Gastroesophageal sphincter (tissue), 4 donors: ENCODE measurements at regions not wholly inside any gene's neighbourhood (a gene's known extent, or its start where the extent isn't known, plus 50 kb on each side); places are given as distances from the start of the nearest gene placed in this dataset.

Source experiments
- ATAC-seq: fragments of 150-250 bp; one replicate; pipeline ENCODE4 v1.9.1; 2016; ENCODE audit warnings: mild to moderate bottlenecking, moderate library complexity
- H3K27ac ChIP-seq, 4 donors: fragments of 200-600 bp; sonication (generic) in 3 of 4; 1 replicate in 3 of 4; 2 replicates in 1 of 4; pipeline ENCODE4 v1.5.1; 2016 to 2019
- H3K27me3 ChIP-seq: fragments of 200-600 bp; sonication (generic); one replicate; pipeline ENCODE4 v1.5.1; 2019
- H3K36me3 ChIP-seq, 2 donors: fragments of 200-600 bp; sonication (generic); one replicate each; pipeline ENCODE4 v1.5.1; 2019; ENCODE audit warnings: control low read depth in 1 of 2
- H3K4me1 ChIP-seq, 3 donors: fragments of 200-600 bp; sonication (generic); 1 replicate in 2 of 3; 2 replicates in 1 of 3; pipeline ENCODE4 v1.5.1; 2016 to 2019; ENCODE audit warnings: control low read depth in 2 of 3
- H3K4me3 ChIP-seq, 2 donors: fragments of 200-600 bp; sonication (generic); one replicate each; pipeline ENCODE4 v1.5.1; 2019; ENCODE audit warnings: mild to moderate bottlenecking in 1 of 2, moderate library complexity in 1 of 2
- H3K9me3 ChIP-seq, 3 donors: fragments of 200-600 bp; sonication (generic); one replicate each; pipeline ENCODE4 v1.5.1; 2017 to 2019; ENCODE audit warnings: control low read depth in 2 of 3
- EP300 ChIP-seq: sonication (generic); formaldehyde crosslinking; IDR thresholded peaks from one replicate; pipeline ENCODE4 v1.6.1; 2017; ENCODE audit warnings: antibody characterized with exemption, mild to moderate bottlenecking
- POLR2A ChIP-seq, 2 donors: fragments of 450-650 bp; IDR thresholded peaks; one replicate each; pipeline ENCODE4 v1.6.1; 2017; ENCODE audit warnings: antibody characterized with exemption in 2 of 2, mild to moderate bottlenecking in 2 of 2, moderate library complexity in 1 of 2
- POLR2AphosphoS5 ChIP-seq: sonication (generic); formaldehyde crosslinking; IDR thresholded peaks from one replicate; pipeline ENCODE4 v1.6.1; 2017; ENCODE audit warnings: antibody characterized with exemption
- WGBS, 2 donors: methylation state at CpG; one replicate each; pipeline ENCODE4 v1.1.5; 2018; ENCODE audit warnings: low coverage in 1 of 2; 5-methylcytosine and 5-hydroxymethylcytosine counted together
- TF ChIP-seq, protein P1 (sequence below), 4 experiments: fragments of 200-600 bp in 2 of 4; fragments of 450-650 bp in 2 of 4; sonication (generic) in 1 of 4; IDR thresholded peaks; one replicate each; pipeline ENCODE4 v1.5.1; 2017 to 2019; ENCODE audit warnings: antibody characterized with exemption in 4 of 4, mild to moderate bottlenecking in 2 of 4, moderate library complexity in 2 of 4

DNA sequence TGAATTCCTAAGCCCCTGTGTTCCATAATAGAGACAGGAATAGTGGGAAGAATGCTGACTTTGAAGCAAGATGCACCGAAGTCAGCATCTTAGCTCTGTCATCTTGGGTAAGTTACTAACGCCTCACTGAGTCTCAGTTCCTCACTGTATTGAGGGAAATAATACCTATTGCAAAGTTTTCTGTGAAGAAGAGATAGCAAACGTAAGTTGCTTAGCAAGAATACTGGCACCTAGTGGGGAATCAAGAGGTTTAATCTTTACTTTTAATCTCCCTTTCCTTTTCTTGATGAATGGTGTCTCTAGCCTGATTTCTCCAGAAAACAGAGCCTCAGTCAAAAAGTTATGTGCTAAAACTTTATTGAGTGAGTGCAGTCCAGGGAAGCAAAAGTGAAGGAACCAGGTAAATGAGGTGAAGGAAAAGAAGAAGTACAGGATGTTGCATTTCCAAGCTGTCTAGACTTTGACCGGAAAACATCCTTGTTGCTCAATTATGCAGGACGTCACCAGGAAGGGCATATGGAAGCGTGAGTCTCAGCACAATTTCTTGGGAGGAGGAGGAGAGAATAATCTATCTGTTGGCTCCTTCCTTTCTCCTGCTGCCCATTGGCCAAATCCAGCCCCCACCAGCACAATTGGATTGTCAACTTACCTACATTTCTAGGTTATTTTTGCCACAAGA, 210.0 kb downstream of the B3GLCT start:
- Histone ChIP-seq H3K27me3 (peaks cover 6% of the 10 kb centered on the region), H3K4me3 (no peak overlapping the region), H3K27ac (peak overlapping the region in 1 of 4 donors; percentile 60), H3K9me3 (no peaks in the 10 kb centered on the region), H3K4me1 (no peaks in the 10 kb centered on the region), H3K36me3 (no peaks in the 10 kb centered on the region)
- 65 to 67% methylated on average over 4 to 6 of the region's 6 CpGs for WGBS, 2 donors
- TF ChIP-seq EP300 (no peak), POLR2AphosphoS5 (no peak), POLR2A (IDR thresholded peaks at IDR 0.05) (no peak)
- TF ChIP-seq, protein P1, sequence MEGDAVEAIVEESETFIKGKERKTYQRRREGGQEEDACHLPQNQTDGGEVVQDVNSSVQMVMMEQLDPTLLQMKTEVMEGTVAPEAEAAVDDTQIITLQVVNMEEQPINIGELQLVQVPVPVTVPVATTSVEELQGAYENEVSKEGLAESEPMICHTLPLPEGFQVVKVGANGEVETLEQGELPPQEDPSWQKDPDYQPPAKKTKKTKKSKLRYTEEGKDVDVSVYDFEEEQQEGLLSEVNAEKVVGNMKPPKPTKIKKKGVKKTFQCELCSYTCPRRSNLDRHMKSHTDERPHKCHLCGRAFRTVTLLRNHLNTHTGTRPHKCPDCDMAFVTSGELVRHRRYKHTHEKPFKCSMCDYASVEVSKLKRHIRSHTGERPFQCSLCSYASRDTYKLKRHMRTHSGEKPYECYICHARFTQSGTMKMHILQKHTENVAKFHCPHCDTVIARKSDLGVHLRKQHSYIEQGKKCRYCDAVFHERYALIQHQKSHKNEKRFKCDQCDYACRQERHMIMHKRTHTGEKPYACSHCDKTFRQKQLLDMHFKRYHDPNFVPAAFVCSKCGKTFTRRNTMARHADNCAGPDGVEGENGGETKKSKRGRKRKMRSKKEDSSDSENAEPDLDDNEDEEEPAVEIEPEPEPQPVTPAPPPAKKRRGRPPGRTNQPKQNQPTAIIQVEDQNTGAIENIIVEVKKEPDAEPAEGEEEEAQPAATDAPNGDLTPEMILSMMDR (IDR thresholded peaks at IDR 0.05): no peak
- no peak for ATAC-seq

DNA sequence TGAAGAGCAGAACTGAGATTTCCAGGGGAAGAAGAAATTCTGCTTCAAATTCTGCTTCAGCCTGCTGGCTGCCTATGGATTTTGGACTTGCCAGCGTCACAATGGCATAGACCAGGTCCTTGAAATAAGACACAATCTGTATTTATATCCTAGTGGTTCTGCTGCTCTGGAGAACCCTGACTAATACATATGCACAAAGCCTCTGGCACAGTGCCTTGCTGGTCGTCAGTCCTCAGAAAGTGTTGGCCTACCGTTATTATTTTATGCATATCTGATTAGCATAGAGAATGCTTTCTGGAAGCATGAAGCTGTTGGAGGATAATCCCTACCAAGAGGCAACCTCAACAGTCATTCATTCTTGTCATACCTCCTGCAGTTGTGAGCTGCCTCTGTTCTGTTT, 213.7 kb downstream of the B3GLCT start:
- H3K4me1 ChIP-seq: no peaks in the 10 kb centered on the region
- no peaks in the 10 kb centered on the region for H3K9me3 ChIP-seq
- 54 to 59% methylated on average over 2 to 3 of the region's 3 CpGs for WGBS, 2 donors
- no peaks in the 10 kb centered on the region for H3K36me3 ChIP-seq
- no peak for ATAC-seq
- H3K27me3 ChIP-seq: peaks cover 6% of the 10 kb centered on the region
- no peak for TF ChIP-seq POLR2A (IDR thresholded peaks at IDR 0.05)
- TF ChIP-seq POLR2AphosphoS5: no peak
- TF ChIP-seq, protein P1 (IDR thresholded peaks at IDR 0.05): no peak
- H3K4me3 ChIP-seq: no peak overlapping the region
- no peak overlapping the region for H3K27ac ChIP-seq

DNA sequence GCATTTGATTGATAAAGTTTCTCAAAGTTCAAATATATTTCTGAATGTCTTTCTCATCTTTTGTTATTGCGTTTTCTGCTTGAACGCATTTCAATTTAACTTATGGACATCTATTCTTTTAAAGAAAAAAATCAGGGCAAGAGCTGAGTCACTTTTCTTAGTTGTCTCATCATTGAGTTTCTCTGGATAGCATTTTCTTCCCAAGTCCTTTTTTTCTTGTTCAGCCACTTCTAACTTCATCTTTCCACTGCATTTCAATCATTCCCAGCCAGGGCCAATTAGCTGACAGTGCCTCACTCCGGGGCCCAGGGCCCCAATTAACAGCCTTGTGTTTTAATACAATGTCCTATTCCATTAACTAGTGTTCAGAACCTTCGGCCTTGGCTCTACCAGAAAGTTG, 216.3 kb downstream of the B3GLCT start:
- Histone ChIP-seq H3K9me3 (no peaks in the 10 kb centered on the region), H3K36me3 (no peaks in the 10 kb centered on the region), H3K4me1 (no peaks in the 10 kb centered on the region), H3K4me3 (no peak overlapping the region), H3K27me3 (peaks cover 6% of the 10 kb centered on the region), H3K27ac (no peak overlapping the region)
- ATAC-seq: no peak
- WGBS, 2 donors: 88 to 90% methylated on average over 4 of the region's 4 CpGs
- TF ChIP-seq, protein P1 (IDR thresholded peaks at IDR 0.05): no peak
- TF ChIP-seq POLR2A (IDR thresholded peaks at IDR 0.05): no peak
- TF ChIP-seq EP300: no peak

DNA sequence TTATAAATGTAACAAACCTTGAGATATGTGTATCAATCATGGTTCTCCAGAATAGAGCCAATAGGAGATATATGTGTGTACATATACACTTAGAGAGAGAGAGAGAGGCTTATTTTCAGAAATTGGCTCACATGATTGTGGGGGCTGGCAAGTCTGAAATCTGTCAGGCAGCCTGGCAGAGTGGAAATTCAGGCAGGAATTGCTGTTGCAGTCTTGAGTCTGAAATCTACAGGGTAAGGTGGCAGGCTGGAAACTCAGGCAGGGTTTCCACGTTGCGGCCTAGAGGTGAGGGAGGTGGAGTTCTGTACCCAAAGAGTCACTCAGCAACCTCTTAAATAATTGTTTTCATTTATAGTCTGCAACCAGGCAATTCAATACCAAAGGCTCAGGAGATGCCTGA, 218.4 kb downstream of the B3GLCT start:
- H3K4me3 ChIP-seq: no peak overlapping the region
- H3K9me3 ChIP-seq: no peaks in the 10 kb centered on the region
- peaks cover 4% of the 10 kb centered on the region for H3K27me3 ChIP-seq
- no peaks in the 10 kb centered on the region for H3K4me1 ChIP-seq
- no peak for TF ChIP-seq EP300
- TF ChIP-seq, protein P1 (IDR thresholded peaks at IDR 0.05): no peak
- no peak for TF ChIP-seq POLR2AphosphoS5
- no peak for TF ChIP-seq POLR2A (IDR thresholded peaks at IDR 0.05)
- H3K27ac ChIP-seq: no peak overlapping the region
- no peaks in the 10 kb centered on the region for H3K36me3 ChIP-seq
- ATAC-seq: no peak
- WGBS, 2 donors: 94% methylated on average over 2 of the region's 2 CpGs; no CpG with 5 or more reads in 1 of the 2 donors

DNA sequence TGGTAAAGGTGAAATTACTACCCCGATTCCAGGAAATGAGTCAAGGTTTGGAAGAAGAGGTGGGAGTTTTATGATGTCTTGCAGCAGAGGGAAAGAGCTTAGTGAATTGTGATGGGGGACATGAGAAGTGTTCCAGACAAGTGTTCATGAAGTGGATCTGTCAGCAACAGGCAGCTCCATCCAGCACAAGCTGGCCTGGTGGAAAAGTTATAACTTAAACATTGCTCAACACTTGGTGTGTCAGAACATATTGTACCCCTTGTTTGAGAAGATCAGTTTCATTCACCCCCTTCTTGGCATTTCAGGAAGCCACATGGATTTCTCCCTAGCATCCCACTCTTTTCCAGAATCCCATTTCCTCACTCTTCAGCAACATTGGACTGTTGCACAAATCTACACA, 222.0 kb downstream of the B3GLCT start:
- Histone ChIP-seq H3K9me3 (no peaks in the 10 kb centered on the region), H3K36me3 (no peaks in the 10 kb centered on the region), H3K4me1 (peaks cover 0 to 15% (median 0%) of the 10 kb centered on the region in 3 donors), H3K27ac (no peak overlapping the region), H3K4me3 (no peak overlapping the region), H3K27me3 (no peaks in the 10 kb centered on the region)
- 65 to 67% methylated on average over 1 of the region's 1 CpG for WGBS, 2 donors
- TF ChIP-seq EP300 (no peak), POLR2AphosphoS5 (peak; percentile 38), POLR2A (IDR thresholded peaks at IDR 0.05) (no peak)
- TF ChIP-seq, protein P1 (IDR thresholded peaks at IDR 0.05): no peak
- peak; percentile 23 for ATAC-seq
